ENCODE measurements at regions not wholly inside any gene's neighbourhood (a gene's known extent, or its start where the extent isn't known, plus 50 kb on each side); places are given as distances from the start of the nearest gene placed in this dataset.

GRCh38 chr2:126748188-126748760 is 92.3 kb downstream of the GYPC start:
- no peaks in the 10 kb centered on the region for H3K36me3 ChIP-seq
- H3K4me1 ChIP-seq = no peaks in the 10 kb centered on the region
- H3K9me3 ChIP-seq = peaks cover 0 to under 1% (median 0%) of the 10 kb centered on the region in 8 donors
- H3K4me3 ChIP-seq = no peak overlapping the region
- intact Hi-C loops (cut with DNase I; ENCODE audit: low total_unique reads) = no loop called here
- no peak for DNase-seq
- no peak for TF ChIP-seq CTCF (IDR thresholded peaks at IDR 0.05 in 8 of 11, conservative IDR thresholded peaks at IDR 0.05 in 3 of 11)
- TF ChIP-seq POLR2A (IDR thresholded peaks at IDR 0.05) = no peak
- TF ChIP-seq POLR2AphosphoS5 (IDR thresholded peaks at IDR 0.05) = no peak
- no peak overlapping the region for H3K27ac ChIP-seq
- H3K27me3 ChIP-seq (replicated peaks in 1 of 7) = no peaks in the 10 kb centered on the region
- WGBS, 5 donors = 69 to 86% (median 81%) methylated on average over 1 to 4 of the region's 4 CpGs

DNA sequence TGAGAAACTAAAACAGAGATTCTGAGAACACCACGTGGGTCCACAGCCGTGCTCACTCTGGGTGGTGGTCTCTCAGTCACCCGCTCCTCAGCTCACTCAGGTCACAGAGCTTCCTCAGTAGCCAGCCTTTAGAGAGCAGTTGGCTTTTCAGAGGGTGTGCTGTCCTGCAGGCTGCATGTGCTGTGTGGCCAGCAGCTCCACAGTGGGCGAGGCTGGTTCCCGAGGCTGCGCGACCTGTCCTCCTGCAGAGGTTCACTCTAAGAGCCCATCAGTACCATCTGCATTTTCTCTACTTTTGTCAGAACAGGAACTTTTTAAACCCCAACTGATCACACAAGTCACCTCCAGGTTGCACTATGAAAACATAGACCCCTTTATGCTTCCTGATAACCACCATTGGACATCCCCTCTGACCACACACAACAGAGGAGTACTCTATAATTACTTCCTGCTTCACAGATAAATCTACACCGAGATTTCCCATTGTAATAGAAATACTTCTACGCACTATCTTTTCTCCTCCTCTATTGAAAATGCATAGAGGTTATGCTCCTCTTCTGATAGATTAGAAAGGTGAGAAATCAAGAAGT is 93.1 kb downstream of the GYPC start:
- H3K36me3 ChIP-seq = no peaks in the 10 kb centered on the region
- TF ChIP-seq POLR2A (IDR thresholded peaks at IDR 0.05) (no peak), CTCF (IDR thresholded peaks at IDR 0.05 in 8 of 11, conservative IDR thresholded peaks at IDR 0.05 in 3 of 11) (no peak), POLR2AphosphoS5 (IDR thresholded peaks at IDR 0.05) (no peak)
- 80 to 88% (median 87%) methylated on average over 5 to 9 of the region's 9 CpGs for WGBS, 5 donors
- H3K27ac ChIP-seq = no peak overlapping the region
- intact Hi-C loops (cut with DNase I; ENCODE audit: low total_unique reads) = no loop called here
- H3K4me1 ChIP-seq = no peaks in the 10 kb centered on the region
- no peaks in the 10 kb centered on the region for H3K27me3 ChIP-seq (replicated peaks in 1 of 7)
- H3K9me3 ChIP-seq = no peaks in the 10 kb centered on the region
- no peak for DNase-seq
- H3K4me3 ChIP-seq = no peak overlapping the region

GRCh38 chr2:126749537-126749936 is 93.6 kb downstream of the GYPC start:
- TF ChIP-seq POLR2A (IDR thresholded peaks at IDR 0.05) = no peak
- TF ChIP-seq CTCF (IDR thresholded peaks at IDR 0.05 in 8 of 11, conservative IDR thresholded peaks at IDR 0.05 in 3 of 11) = peak in 6 of 11 experiments; percentile 10 to 44 (median 26)
- no peak for TF ChIP-seq POLR2AphosphoS5 (IDR thresholded peaks at IDR 0.05)
- 42 to 63% (median 50%) methylated on average over 1 of the region's 1 CpG for WGBS, 5 donors
- no peaks in the 10 kb centered on the region for H3K9me3 ChIP-seq

GRCh38 chr2:126750506-126750905 is 94.5 kb downstream of the GYPC start:
- 91 to 97% (median 95%) methylated on average over 4 of the region's 4 CpGs for WGBS, 5 donors
- intact Hi-C loops (cut with DNase I; ENCODE audit: low total_unique reads) = no loop called here

More at GRCh38 chr2:126749537-126749936, 93.6 kb downstream of the GYPC start:
- no peak for DNase-seq
- no peaks in the 10 kb centered on the region for H3K27me3 ChIP-seq (replicated peaks in 1 of 7)
- H3K27ac ChIP-seq = no peak overlapping the region
- H3K4me1 ChIP-seq = no peaks in the 10 kb centered on the region
- intact Hi-C loops (cut with DNase I; ENCODE audit: low total_unique reads) = no loop called here
- H3K4me3 ChIP-seq = no peak overlapping the region
- H3K36me3 ChIP-seq = no peaks in the 10 kb centered on the region

More at GRCh38 chr2:126750506-126750905, 94.5 kb downstream of the GYPC start:
- TF ChIP-seq POLR2A (IDR thresholded peaks at IDR 0.05) (no peak), POLR2AphosphoS5 (IDR thresholded peaks at IDR 0.05) (no peak), CTCF (IDR thresholded peaks at IDR 0.05 in 8 of 11, conservative IDR thresholded peaks at IDR 0.05 in 3 of 11) (no peak)
- no peaks in the 10 kb centered on the region for H3K36me3 ChIP-seq
- no peaks in the 10 kb centered on the region for H3K4me1 ChIP-seq
- H3K9me3 ChIP-seq = no peaks in the 10 kb centered on the region
- H3K27me3 ChIP-seq (replicated peaks in 1 of 7) = no peaks in the 10 kb centered on the region
- H3K4me3 ChIP-seq = no peak overlapping the region
- no peak overlapping the region for H3K27ac ChIP-seq
- DNase-seq = no peak
